ENCODE measurements at regions not wholly inside any gene's neighbourhood (a gene's known extent, or its start where the extent isn't known, plus 50 kb on each side); places are given as distances from the start of the nearest gene placed in this dataset.
A peak's percentile ranks its signal among the peaks of the same experiment; 100 is the strongest.

DNA sequence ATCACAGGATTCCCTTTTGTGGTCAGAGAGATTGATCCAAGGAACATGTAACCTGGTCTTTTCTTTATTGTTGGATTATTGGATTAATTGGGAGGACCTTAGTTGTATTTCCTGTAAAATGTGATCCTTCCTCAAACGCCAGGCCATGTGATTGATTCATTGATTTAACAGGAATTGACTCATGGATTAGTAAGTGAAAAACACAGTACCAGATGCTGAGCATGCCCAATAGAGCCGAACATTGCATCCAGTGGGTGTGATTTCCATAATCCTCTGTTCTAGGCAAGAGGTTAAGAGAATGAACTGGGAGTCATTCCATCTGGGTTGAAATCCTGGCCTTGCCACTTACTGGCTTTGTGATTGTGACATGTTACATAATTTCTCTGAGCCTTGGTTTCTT is 522.3 kb downstream of the MAT2B start:
- DNase-seq (ENCODE audit: low spot score), result no peak
- Histone ChIP-seq H3K4me3 (ENCODE audit: severe bottlenecking) (no peak overlapping the region), H3K27me3 (ENCODE audit: insufficient read depth, poor library complexity, severe bottlenecking) (no peaks in the 10 kb centered on the region), H3K27ac (ENCODE audit: poor library complexity, severe bottlenecking) (no peak overlapping the region), H3K9me3 (ENCODE audit: severe bottlenecking) (no peaks in the 10 kb centered on the region), H3K4me1 (ENCODE audit: insufficient read depth, poor library complexity, severe bottlenecking) (no peaks in the 10 kb centered on the region), H3K36me3 (ENCODE audit: low read depth) (no peaks in the 10 kb centered on the region)
- no peak for ATAC-seq (ENCODE audit: low read depth)
- TF ChIP-seq, protein P1, sequence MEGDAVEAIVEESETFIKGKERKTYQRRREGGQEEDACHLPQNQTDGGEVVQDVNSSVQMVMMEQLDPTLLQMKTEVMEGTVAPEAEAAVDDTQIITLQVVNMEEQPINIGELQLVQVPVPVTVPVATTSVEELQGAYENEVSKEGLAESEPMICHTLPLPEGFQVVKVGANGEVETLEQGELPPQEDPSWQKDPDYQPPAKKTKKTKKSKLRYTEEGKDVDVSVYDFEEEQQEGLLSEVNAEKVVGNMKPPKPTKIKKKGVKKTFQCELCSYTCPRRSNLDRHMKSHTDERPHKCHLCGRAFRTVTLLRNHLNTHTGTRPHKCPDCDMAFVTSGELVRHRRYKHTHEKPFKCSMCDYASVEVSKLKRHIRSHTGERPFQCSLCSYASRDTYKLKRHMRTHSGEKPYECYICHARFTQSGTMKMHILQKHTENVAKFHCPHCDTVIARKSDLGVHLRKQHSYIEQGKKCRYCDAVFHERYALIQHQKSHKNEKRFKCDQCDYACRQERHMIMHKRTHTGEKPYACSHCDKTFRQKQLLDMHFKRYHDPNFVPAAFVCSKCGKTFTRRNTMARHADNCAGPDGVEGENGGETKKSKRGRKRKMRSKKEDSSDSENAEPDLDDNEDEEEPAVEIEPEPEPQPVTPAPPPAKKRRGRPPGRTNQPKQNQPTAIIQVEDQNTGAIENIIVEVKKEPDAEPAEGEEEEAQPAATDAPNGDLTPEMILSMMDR (IDR thresholded peaks at IDR 0.05; ENCODE audit: poor library complexity, severe bottlenecking), result no peak

DNA sequence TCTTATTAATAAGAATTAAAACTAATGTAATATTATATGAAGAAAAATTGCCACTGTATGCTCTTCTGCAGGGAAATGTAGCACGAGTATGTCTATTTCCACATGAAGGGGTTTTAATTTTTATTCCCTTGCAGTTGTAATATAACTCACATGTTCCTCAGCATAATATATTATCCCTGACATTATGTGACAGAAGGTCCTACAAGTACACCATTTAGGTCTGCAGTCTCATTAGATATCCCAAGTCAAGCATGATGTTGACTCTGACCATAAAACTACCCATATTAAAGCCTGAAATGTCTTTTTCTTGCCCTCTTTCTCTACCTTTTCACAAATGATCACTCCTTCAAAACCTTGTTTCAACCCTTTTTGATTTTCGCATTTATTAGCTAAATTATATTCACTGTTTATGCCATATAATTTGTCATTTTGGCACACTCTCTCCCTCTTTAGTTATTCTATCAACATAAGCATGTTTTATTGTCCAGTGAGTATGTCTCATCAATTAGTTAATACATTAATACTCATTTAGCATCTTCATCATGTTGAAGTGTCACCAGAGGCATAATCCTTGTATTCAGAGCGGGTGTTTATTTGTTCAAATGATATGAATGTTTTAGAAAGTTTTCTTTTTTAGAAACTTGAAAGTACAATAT is 532.8 kb downstream of the MAT2B start:
- ATAC-seq (ENCODE audit: low read depth) (no peak), DNase-seq (ENCODE audit: low spot score) (no peak)
- no peak overlapping the region for H3K27ac ChIP-seq (ENCODE audit: poor library complexity, severe bottlenecking)
- no peaks in the 10 kb centered on the region for H3K4me1 ChIP-seq (ENCODE audit: insufficient read depth, poor library complexity, severe bottlenecking)
- H3K27me3 ChIP-seq (ENCODE audit: insufficient read depth, poor library complexity, severe bottlenecking), result no peaks in the 10 kb centered on the region
- no peaks in the 10 kb centered on the region for H3K9me3 ChIP-seq (ENCODE audit: severe bottlenecking)
- H3K4me3 ChIP-seq (ENCODE audit: severe bottlenecking), result no peak overlapping the region
- no peaks in the 10 kb centered on the region for H3K36me3 ChIP-seq (ENCODE audit: low read depth)
- TF ChIP-seq, protein P1 (IDR thresholded peaks at IDR 0.05; ENCODE audit: poor library complexity, severe bottlenecking), result no peak

DNA sequence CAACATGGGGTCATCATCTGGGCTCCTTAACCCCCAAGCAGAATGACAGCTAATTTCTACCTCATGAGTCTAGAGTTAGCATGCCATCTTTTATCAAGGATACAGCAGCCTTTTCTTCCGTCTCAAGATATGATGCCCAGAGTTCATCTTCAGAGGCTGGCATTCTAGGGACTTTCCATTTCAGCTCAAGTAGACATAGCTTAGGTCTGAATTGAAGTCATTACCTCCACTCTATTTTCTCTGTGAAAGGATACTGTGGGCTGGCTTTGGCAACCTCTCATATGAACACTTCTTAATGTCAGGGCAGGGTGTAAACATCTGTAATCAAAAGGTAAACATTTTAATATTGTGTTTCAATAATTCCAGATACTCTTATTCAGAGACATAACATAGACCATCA is 535.7 kb downstream of the MAT2B start:
- Histone ChIP-seq H3K4me3 (ENCODE audit: severe bottlenecking) (no peak overlapping the region), H3K9me3 (ENCODE audit: severe bottlenecking) (no peaks in the 10 kb centered on the region), H3K36me3 (ENCODE audit: low read depth) (no peaks in the 10 kb centered on the region), H3K27me3 (ENCODE audit: insufficient read depth, poor library complexity, severe bottlenecking) (no peaks in the 10 kb centered on the region), H3K4me1 (ENCODE audit: insufficient read depth, poor library complexity, severe bottlenecking) (no peaks in the 10 kb centered on the region), H3K27ac (ENCODE audit: poor library complexity, severe bottlenecking) (no peak overlapping the region)
- ATAC-seq (ENCODE audit: low read depth), result no peak
- TF ChIP-seq, protein P1 (IDR thresholded peaks at IDR 0.05; ENCODE audit: poor library complexity, severe bottlenecking), result no peak
- no peak for DNase-seq (ENCODE audit: low spot score)

DNA sequence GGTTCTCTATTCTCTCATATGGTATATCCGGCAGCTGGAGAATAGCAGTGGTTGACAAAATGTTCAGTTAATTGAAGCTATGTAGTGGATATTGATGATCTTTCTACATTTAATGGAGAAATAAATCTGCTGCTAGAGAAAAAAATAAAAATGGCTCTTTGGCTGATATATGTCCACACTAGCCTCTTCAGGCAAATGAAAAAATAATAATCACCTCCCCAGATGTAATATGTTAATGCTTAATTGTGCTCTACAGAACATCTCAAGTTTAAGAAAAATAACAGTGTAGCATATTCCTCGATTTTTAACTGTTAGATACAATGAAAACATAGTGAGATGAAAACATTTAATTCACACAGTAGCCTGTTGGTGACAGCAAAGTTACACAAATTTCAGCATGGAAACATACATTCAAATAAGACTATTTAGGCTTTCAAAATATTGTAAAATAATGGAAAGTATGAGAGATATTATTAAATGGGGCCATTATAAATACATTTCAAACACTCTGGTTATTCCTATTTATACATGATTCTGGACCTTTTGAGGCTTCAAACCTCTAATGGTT is 543.0 kb downstream of the MAT2B start:
- ATAC-seq (ENCODE audit: low read depth) (no peak), DNase-seq (ENCODE audit: low spot score) (no peak)
- H3K27ac ChIP-seq (ENCODE audit: poor library complexity, severe bottlenecking), result no peak overlapping the region
- H3K9me3 ChIP-seq (ENCODE audit: severe bottlenecking), result no peaks in the 10 kb centered on the region
- TF ChIP-seq, protein P1 (IDR thresholded peaks at IDR 0.05; ENCODE audit: poor library complexity, severe bottlenecking), result peak; percentile 67
- no peak overlapping the region for H3K4me3 ChIP-seq (ENCODE audit: severe bottlenecking)
- H3K27me3 ChIP-seq (ENCODE audit: insufficient read depth, poor library complexity, severe bottlenecking), result no peaks in the 10 kb centered on the region
- H3K36me3 ChIP-seq (ENCODE audit: low read depth), result no peaks in the 10 kb centered on the region
- no peaks in the 10 kb centered on the region for H3K4me1 ChIP-seq (ENCODE audit: insufficient read depth, poor library complexity, severe bottlenecking)

DNA sequence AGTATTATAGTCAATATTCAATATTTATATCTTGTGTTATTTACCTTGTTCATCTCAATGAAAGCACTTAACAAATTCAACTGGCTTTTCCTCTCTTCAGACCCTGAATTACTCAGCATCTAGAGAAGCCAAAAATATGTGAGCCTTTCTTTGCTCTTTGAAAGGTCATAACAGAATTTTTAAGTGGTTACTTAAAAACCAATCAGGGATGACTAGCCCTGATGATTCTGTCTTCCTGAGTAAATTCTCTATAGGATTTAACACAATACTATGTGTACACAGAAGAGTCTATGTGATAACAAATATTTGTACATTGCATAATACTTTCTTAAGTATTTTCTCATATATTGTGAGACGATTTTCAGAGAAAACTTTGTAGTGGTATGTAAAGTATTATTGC is 546.3 kb downstream of the MAT2B start:
- H3K4me1 ChIP-seq (ENCODE audit: insufficient read depth, poor library complexity, severe bottlenecking), result no peaks in the 10 kb centered on the region
- no peak overlapping the region for H3K27ac ChIP-seq (ENCODE audit: poor library complexity, severe bottlenecking)

More for the DNA sequence above, 546.3 kb downstream of the MAT2B start:
- Histone ChIP-seq H3K4me3 (ENCODE audit: severe bottlenecking) (no peak overlapping the region), H3K36me3 (ENCODE audit: low read depth) (no peaks in the 10 kb centered on the region), H3K9me3 (ENCODE audit: severe bottlenecking) (no peaks in the 10 kb centered on the region), H3K27me3 (ENCODE audit: insufficient read depth, poor library complexity, severe bottlenecking) (no peaks in the 10 kb centered on the region)
- 0 out of 3 replicates have a peak, but pooled peaks have one; percentile 23 for ATAC-seq (ENCODE audit: low read depth)
- no peak for DNase-seq (ENCODE audit: low spot score)
- TF ChIP-seq, protein P1 (IDR thresholded peaks at IDR 0.05; ENCODE audit: poor library complexity, severe bottlenecking), result no peak
